CD4-positive, alpha-beta memory T cell (primary cell): ENCODE measurements at regions not wholly inside any gene's neighbourhood (a gene's known extent, or its start where the extent isn't known, plus 50 kb on each side); places are given as distances from the start of the nearest gene placed in this dataset.

ENCODE experiments used
- CTCF ChIA-PET: fragments of 350-600 bp; sonication (Branson Sonifier 250); formaldehyde crosslinking; loops from one replicate; lab custom pipeline; 2021; ENCODE audit warnings: inconsistent platforms; ENCODE audit not compliant: partially characterized antibody; lab: Charles Lee
- POLR2A ChIA-PET: fragments of 350-600 bp; sonication (Branson Sonifier 250); formaldehyde crosslinking; loops from one replicate; lab custom pipeline; 2021; ENCODE audit not compliant: partially characterized antibody; lab: Charles Lee
- DNase-seq, 5 donors: peaks; one replicate each; pipeline versions ENCODE4 v3.0.0 to v3.0.0-alpha.2; 2020 to 2022; ENCODE audit warnings: mixed read lengths in 1 of 5
- H3K27ac ChIP-seq: one replicate; pipeline ENCODE4 v1.7.0; 2013; ENCODE audit warnings: low read depth, low read length
- H3K27me3 ChIP-seq: 2 replicates; pipeline ENCODE4 v1.7.0; 2013; ENCODE audit warnings: mild to moderate bottlenecking, low read length, moderate library complexity; ENCODE audit not compliant: insufficient read depth
- H3K36me3 ChIP-seq: 2 replicates; pipeline ENCODE4 v1.7.0; 2013; ENCODE audit warnings: mild to moderate bottlenecking, low read length, moderate library complexity; ENCODE audit not compliant: insufficient read depth
- H3K4me1 ChIP-seq: 2 replicates; pipeline ENCODE4 v1.7.0; 2013; ENCODE audit warnings: mild to moderate bottlenecking, low read length, moderate library complexity; ENCODE audit not compliant: insufficient read depth
- H3K4me3 ChIP-seq, 2 donors: one replicate each; pipeline ENCODE4 v1.7.0; 2013; ENCODE audit warnings: low read length in 2 of 2, mild to moderate bottlenecking in 1 of 2
- H3K9me3 ChIP-seq, 2 donors: one replicate each; pipeline ENCODE4 v1.7.0; 2013; ENCODE audit warnings: low read length in 2 of 2, control low read depth in 1 of 2; ENCODE audit not compliant: control insufficient read depth in 1 of 2
- H3K27ac Mint-ChIP-seq, 7 donors: one replicate each; pipeline ENCODE4 v1.8.0; 2020 to 2021; ENCODE audit warnings: mixed read lengths in 7 of 7, mild to moderate bottlenecking in 6 of 7, inconsistent platforms in 3 of 7, moderate library complexity in 3 of 7
- H3K27me3 Mint-ChIP-seq, 2 donors: one replicate each; pipeline ENCODE4 v1.8.0; 2020 to 2021; ENCODE audit warnings: mixed read lengths in 2 of 2
- H3K36me3 Mint-ChIP-seq, 2 donors: one replicate each; pipeline ENCODE4 v1.8.0; 2020 to 2021; ENCODE audit warnings: mixed read lengths in 2 of 2, inconsistent platforms in 1 of 2, mild to moderate bottlenecking in 1 of 2
- H3K4me1 Mint-ChIP-seq, 4 donors: one replicate each; pipeline ENCODE4 v1.8.0; 2020 to 2021; ENCODE audit warnings: mixed read lengths in 4 of 4, mild to moderate bottlenecking in 1 of 4
- H3K4me3 Mint-ChIP-seq, 8 donors: one replicate each; pipeline ENCODE4 v1.8.0; 2020 to 2021; ENCODE audit warnings: mixed read lengths in 8 of 8, mild to moderate bottlenecking in 7 of 8, moderate library complexity in 6 of 8, inconsistent platforms in 3 of 8
- H3K9me3 Mint-ChIP-seq, 8 donors: one replicate each; pipeline ENCODE4 v1.8.0; 2020 to 2021; ENCODE audit warnings: mixed read lengths in 8 of 8, mild to moderate bottlenecking in 5 of 8, inconsistent platforms in 3 of 8, moderate library complexity in 1 of 8
- intact Hi-C: fragments of 100-400 bp; cut with micrococcal nuclease; formaldehyde crosslinking; loops from one replicate; pipeline ENCODE4 v1.15.1; 2023

- POLR2A ChIA-PET, result no interaction called here
- no peak overlapping the region for H3K27ac ChIP-seq
- no peak overlapping the region for H3K4me3 ChIP-seq
- H3K4me1 ChIP-seq, result peaks cover 19% of the 10 kb centered on the region
- H3K27me3 ChIP-seq, result no peaks in the 10 kb centered on the region
- Mint-ChIP-seq H3K4me1 (peaks cover 4 to 6% (median 6%) of the 10 kb centered on the region in 4 donors), H3K36me3 (no peaks in the 10 kb centered on the region), H3K4me3 (no peak overlapping the region), H3K27me3 (no peaks in the 10 kb centered on the region), H3K27ac (no peak overlapping the region), H3K9me3 (no peaks in the 10 kb centered on the region)
- DNase-seq, result no peak
- CTCF ChIA-PET, result interaction anchor here (1.1 kb wide), 1 partner anchor 19 kb away, joined by 3 read pairs; no protein-coding TSS in a partner anchor
- H3K36me3 ChIP-seq, result no peaks in the 10 kb centered on the region
- intact Hi-C loops, result no loop called here
- H3K9me3 ChIP-seq, result no peaks in the 10 kb centered on the region
These were observed 137.6 kb upstream of the MAX start for GRCh38 chr14:65239938-65240296.

GRCh38 chr14:65241125-65241752 lies 138.9 kb upstream of the MAX start:
- intact Hi-C loops, result no loop called here
- Mint-ChIP-seq H3K36me3 (no peaks in the 10 kb centered on the region), H3K9me3 (no peaks in the 10 kb centered on the region), H3K27me3 (no peaks in the 10 kb centered on the region), H3K27ac (peak overlapping the region in 6 of 7 donors; percentile 37 to 86 (median 58)), H3K4me3 (peak overlapping the region in 6 of 8 donors; percentile 3 to 66 (median 18)), H3K4me1 (peaks cover 7 to 14% (median 12%) of the 10 kb centered on the region in 4 donors)
- no peak for DNase-seq
- no peaks in the 10 kb centered on the region for H3K9me3 ChIP-seq
- POLR2A ChIA-PET, result interaction anchor here (1.4 kb wide), 1 partner anchor 18 kb away, joined by 4 read pairs; no protein-coding TSS in a partner anchor
- no peak overlapping the region for H3K27ac ChIP-seq
- peaks cover 19% of the 10 kb centered on the region for H3K4me1 ChIP-seq
- CTCF ChIA-PET, result no interaction called here
- H3K36me3 ChIP-seq, result no peaks in the 10 kb centered on the region
- H3K4me3 ChIP-seq, result no peak overlapping the region
- no peaks in the 10 kb centered on the region for H3K27me3 ChIP-seq

- ChIA-PET POLR2A (interaction anchor here (1.4 kb wide), 1 partner anchor 19 kb away, joined by 4 read pairs; no protein-coding TSS in a partner anchor), CTCF (interaction anchor here (0.9 to 1.6 kb wide), 2 partner anchors 9 to 10 kb away, joined by 3 read pairs; no protein-coding TSS in a partner anchor)
- H3K27me3 ChIP-seq, result no peaks in the 10 kb centered on the region
- H3K4me1 ChIP-seq, result peaks cover 19% of the 10 kb centered on the region
- peaks cover 0 to under 1% (median 0%) of the 10 kb centered on the region in 8 donors for H3K9me3 Mint-ChIP-seq
- intact Hi-C loops, result no loop called here
- H3K27ac ChIP-seq, result no peak overlapping the region
- peaks cover 7 to 14% (median 12%) of the 10 kb centered on the region in 4 donors for H3K4me1 Mint-ChIP-seq
- H3K36me3 Mint-ChIP-seq, result no peaks in the 10 kb centered on the region
- H3K27ac Mint-ChIP-seq, result no peak overlapping the region
- H3K9me3 ChIP-seq, result no peaks in the 10 kb centered on the region
- no peak for DNase-seq
- no peak overlapping the region for H3K4me3 ChIP-seq
- H3K27me3 Mint-ChIP-seq, result no peaks in the 10 kb centered on the region
- H3K36me3 ChIP-seq, result no peaks in the 10 kb centered on the region
- H3K4me3 Mint-ChIP-seq, result no peak overlapping the region
These were observed 140.4 kb upstream of the MAX start for GRCh38 chr14:65242732-65243134.

GRCh38 chr14:65243766-65244442 lies 141.6 kb upstream of the MAX start:
- Histone ChIP-seq H3K27me3 (no peaks in the 10 kb centered on the region), H3K27ac (no peak overlapping the region), H3K4me3 (no peak overlapping the region), H3K9me3 (no peaks in the 10 kb centered on the region), H3K36me3 (no peaks in the 10 kb centered on the region), H3K4me1 (peaks cover 19% of the 10 kb centered on the region)
- Mint-ChIP-seq H3K9me3 (peaks cover 0 to 3% (median 0%) of the 10 kb centered on the region in 8 donors), H3K4me3 (no peak overlapping the region), H3K36me3 (no peaks in the 10 kb centered on the region), H3K4me1 (peaks cover 7 to 14% (median 12%) of the 10 kb centered on the region in 4 donors), H3K27ac (no peak overlapping the region), H3K27me3 (no peaks in the 10 kb centered on the region)
- peak in 4 of 5 donors; percentile 22 to 33 (median 25) for DNase-seq
- ChIA-PET CTCF (interaction anchor here (1.0 kb wide), 1 partner anchor 171 kb away, joined by 4 read pairs; no protein-coding TSS in a partner anchor), POLR2A (interaction anchor here (0.6 to 1.4 kb wide), 4 partner anchors 10 to 168 kb away, joined by 3 to 4 read pairs (median 3); partner anchors contain the start of gene FUT8)
- intact Hi-C loops, result no loop called here

- H3K4me3 Mint-ChIP-seq, result no peak overlapping the region
- peaks cover 0 to 3% (median 0%) of the 10 kb centered on the region in 8 donors for H3K9me3 Mint-ChIP-seq
- peaks cover 5% of the 10 kb centered on the region for H3K4me1 ChIP-seq
- no peaks in the 10 kb centered on the region for H3K9me3 ChIP-seq
- H3K27ac ChIP-seq, result no peak overlapping the region
- H3K4me3 ChIP-seq, result no peak overlapping the region
- CTCF ChIA-PET, result no interaction called here
- no peaks in the 10 kb centered on the region for H3K36me3 ChIP-seq
- H3K4me1 Mint-ChIP-seq, result peaks cover 3 to 16% (median 9%) of the 10 kb centered on the region in 4 donors
- intact Hi-C loops, result loop anchor here (5.0 kb wide), 1 partner anchor 38 kb away; no protein-coding TSS in a partner anchor
- DNase-seq, result no peak
- POLR2A ChIA-PET, result interaction anchor here (0.9 kb wide), 1 partner anchor 39 kb away, joined by 3 read pairs; no protein-coding TSS in a partner anchor
- no peak overlapping the region for H3K27ac Mint-ChIP-seq
- no peaks in the 10 kb centered on the region for H3K36me3 Mint-ChIP-seq
- no peaks in the 10 kb centered on the region for H3K27me3 ChIP-seq
- H3K27me3 Mint-ChIP-seq, result no peaks in the 10 kb centered on the region
These were observed 147.3 kb upstream of the MAX start for GRCh38 chr14:65249471-65250161.

GRCh38 chr14:65250162-65250495 lies 147.8 kb upstream of the MAX start:
- H3K36me3 ChIP-seq, result no peaks in the 10 kb centered on the region
- H3K27me3 ChIP-seq, result no peaks in the 10 kb centered on the region
- no peaks in the 10 kb centered on the region for H3K36me3 Mint-ChIP-seq
- H3K9me3 ChIP-seq, result no peaks in the 10 kb centered on the region
- H3K27me3 Mint-ChIP-seq, result no peaks in the 10 kb centered on the region
- intact Hi-C loops, result no loop called here
- ChIA-PET POLR2A (interaction anchor here (0.9 kb wide), 1 partner anchor 38 kb away, joined by 3 read pairs; no protein-coding TSS in a partner anchor), CTCF (no interaction called here)
- H3K4me1 Mint-ChIP-seq, result peaks cover 5 to 16% (median 12%) of the 10 kb centered on the region in 4 donors
- H3K9me3 Mint-ChIP-seq, result peaks cover 0 to 3% (median 0%) of the 10 kb centered on the region in 8 donors
- no peak overlapping the region for H3K27ac ChIP-seq
- H3K4me3 ChIP-seq, result no peak overlapping the region
- no peak overlapping the region for H3K27ac Mint-ChIP-seq
- H3K4me3 Mint-ChIP-seq, result no peak overlapping the region
- peaks cover 3% of the 10 kb centered on the region for H3K4me1 ChIP-seq
- DNase-seq, result no peak

- Histone ChIP-seq H3K4me3 (no peak overlapping the region), H3K27me3 (no peaks in the 10 kb centered on the region), H3K36me3 (no peaks in the 10 kb centered on the region), H3K9me3 (no peaks in the 10 kb centered on the region), H3K27ac (no peak overlapping the region), H3K4me1 (peaks cover 3% of the 10 kb centered on the region)
- POLR2A ChIA-PET, result no interaction called here
- no peak for DNase-seq
- H3K36me3 Mint-ChIP-seq, result no peaks in the 10 kb centered on the region
- H3K9me3 Mint-ChIP-seq, result peaks cover 0 to 3% (median 0%) of the 10 kb centered on the region in 8 donors
- H3K4me1 Mint-ChIP-seq, result peaks cover 4 to 12% (median 8%) of the 10 kb centered on the region in 4 donors
- no peaks in the 10 kb centered on the region for H3K27me3 Mint-ChIP-seq
- H3K27ac Mint-ChIP-seq, result no peak overlapping the region
- CTCF ChIA-PET, result no interaction called here
- intact Hi-C loops, result no loop called here
- no peak overlapping the region for H3K4me3 Mint-ChIP-seq
These were observed 148.9 kb upstream of the MAX start for GRCh38 chr14:65251213-65251612.
